ENCODE measurements at regions not wholly inside any gene's neighbourhood (a gene's known extent, or its start where the extent isn't known, plus 50 kb on each side); places are given as distances from the start of the nearest gene placed in this dataset.

DNA sequence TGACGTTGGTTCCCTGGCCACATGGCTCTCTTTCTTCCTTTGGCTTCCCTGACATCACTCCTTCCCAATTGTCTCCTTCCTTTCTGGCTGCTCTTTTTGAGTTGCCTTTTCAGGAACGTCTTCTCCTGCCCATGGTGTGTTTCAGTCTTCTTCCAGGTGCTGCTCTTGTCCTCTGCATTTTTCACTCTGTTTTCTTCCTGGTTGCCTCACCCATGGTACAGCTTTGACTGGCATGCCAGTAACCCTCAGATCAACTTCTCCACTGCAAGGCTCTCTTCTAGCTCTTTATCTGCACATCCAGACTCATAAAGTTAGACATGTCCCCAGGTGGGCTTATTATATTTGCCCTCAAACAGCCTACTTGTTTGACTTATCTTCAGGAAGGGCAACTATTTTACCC, 91.0 kb upstream of the ANKH start:
- Histone ChIP-seq H3K4me1 (ENCODE audit: control insufficient read depth in 2 of 2, insufficient read depth in 2 of 2, low read length in 2 of 2) (no peaks in the 10 kb centered on the region), H3K9me3 (ENCODE audit: control insufficient read depth in 2 of 2, insufficient read depth in 1 of 2, low read length in 1 of 2) (no peaks in the 10 kb centered on the region), H3K4me3 (ENCODE audit: low read length in 2 of 2) (no peak overlapping the region), H3K27me3 (ENCODE audit: control insufficient read depth in 2 of 2, insufficient read depth in 1 of 2, low read length in 1 of 2) (no peaks in the 10 kb centered on the region), H3K36me3 (ENCODE audit: control insufficient read depth in 2 of 2, insufficient read depth in 2 of 2, low read length in 1 of 2) (no peaks in the 10 kb centered on the region), H3K27ac (ENCODE audit: low read depth in 1 of 2, low read length in 1 of 2) (no peak overlapping the region)
- DNase-seq (ENCODE audit: low read depth in 6 of 9, low spot score in 9 of 9), result no peak
- WGBS, result 96% methylated on average over 2 of the region's 2 CpGs

DNA sequence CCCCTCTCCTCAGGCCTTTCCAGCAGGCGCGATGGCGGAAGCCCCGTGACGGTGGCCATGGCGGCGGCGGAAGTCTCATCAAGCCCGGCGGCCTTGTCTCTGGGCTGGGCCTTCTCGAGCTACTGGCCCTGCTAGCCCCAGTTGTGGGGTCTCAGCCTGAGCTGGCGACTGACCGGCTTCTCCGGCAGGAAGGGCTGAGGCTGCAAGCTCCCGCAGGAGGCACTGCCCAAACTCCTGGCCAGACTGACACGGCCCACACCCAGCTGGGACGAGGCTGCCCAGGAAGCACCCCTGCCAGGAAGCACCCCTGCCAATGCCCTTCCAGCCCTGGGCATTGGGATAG, 88.5 kb upstream of the ANKH start:
- Histone ChIP-seq H3K27ac (ENCODE audit: low read depth in 1 of 2, low read length in 1 of 2) (no peak overlapping the region), H3K4me3 (ENCODE audit: low read length in 2 of 2) (no peak overlapping the region), H3K4me1 (ENCODE audit: control insufficient read depth in 2 of 2, insufficient read depth in 2 of 2, low read length in 2 of 2) (no peaks in the 10 kb centered on the region), H3K9me3 (ENCODE audit: control insufficient read depth in 2 of 2, insufficient read depth in 1 of 2, low read length in 1 of 2) (no peaks in the 10 kb centered on the region), H3K36me3 (ENCODE audit: control insufficient read depth in 2 of 2, insufficient read depth in 2 of 2, low read length in 1 of 2) (no peaks in the 10 kb centered on the region), H3K27me3 (ENCODE audit: control insufficient read depth in 2 of 2, insufficient read depth in 1 of 2, low read length in 1 of 2) (no peaks in the 10 kb centered on the region)
- WGBS, result 95% methylated on average over 17 of the region's 17 CpGs
- no peak for DNase-seq (ENCODE audit: low read depth in 6 of 9, low spot score in 9 of 9)

DNA sequence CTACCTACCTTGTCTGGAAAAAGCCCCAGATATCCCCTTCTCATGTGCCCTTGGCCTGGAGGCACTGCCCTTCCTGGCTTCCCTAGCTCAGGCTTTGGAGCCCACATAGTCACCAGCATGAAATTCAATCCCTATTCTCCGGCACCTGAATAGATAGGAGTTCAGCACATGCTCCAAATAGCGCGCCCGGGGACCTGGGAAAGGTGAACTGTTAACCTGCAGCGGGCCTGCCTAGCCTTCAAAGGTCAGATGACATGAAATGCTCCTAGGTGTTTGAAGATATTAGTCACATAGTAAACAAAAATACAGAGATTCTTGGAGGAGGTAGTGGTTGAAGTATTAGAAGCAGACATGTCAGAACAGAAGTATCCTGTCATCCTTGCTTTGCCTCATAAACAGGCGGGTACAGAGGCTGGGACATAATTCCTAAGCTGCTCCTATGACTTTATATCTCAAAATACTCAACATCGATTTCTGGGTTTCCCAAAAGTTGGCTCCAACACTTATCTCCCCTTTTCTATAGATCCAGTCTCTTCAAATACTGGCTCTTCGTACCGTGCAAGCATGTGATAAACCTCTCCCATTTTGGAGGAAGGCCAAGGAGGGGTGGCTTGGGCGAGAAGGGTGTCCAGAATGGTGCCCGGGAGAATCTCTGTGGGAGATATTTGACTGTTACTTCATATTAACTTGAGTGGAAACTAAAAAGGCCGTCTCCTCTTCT, 88.0 kb upstream of the ANKH start:
- 89% methylated on average over 12 of the region's 12 CpGs for WGBS

DNA sequence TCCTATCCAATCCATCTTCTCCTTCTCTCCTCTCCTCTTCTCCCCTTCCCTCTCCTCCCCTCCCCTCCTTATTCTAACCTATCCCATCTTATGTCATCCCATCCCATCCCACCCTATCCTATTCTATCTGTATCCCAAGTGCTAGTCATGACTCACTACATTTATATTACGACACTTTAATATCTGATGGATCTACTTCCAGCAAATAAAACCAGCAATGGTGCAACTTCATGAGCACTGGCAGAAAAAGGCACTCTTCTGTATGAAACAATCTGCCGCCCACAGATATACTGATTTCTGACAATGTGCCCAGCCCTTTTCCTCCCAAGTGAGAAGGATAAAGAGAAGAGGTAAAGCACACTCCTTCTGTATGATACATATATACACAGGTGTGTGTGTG, 86.6 kb upstream of the ANKH start:
- DNase-seq (ENCODE audit: low read depth in 6 of 9, low spot score in 9 of 9), result no peak
- no peaks in the 10 kb centered on the region for H3K27me3 ChIP-seq (ENCODE audit: control insufficient read depth in 2 of 2, insufficient read depth in 1 of 2, low read length in 1 of 2)
- H3K4me3 ChIP-seq (ENCODE audit: low read length in 2 of 2), result no peak overlapping the region
- no peaks in the 10 kb centered on the region for H3K4me1 ChIP-seq (ENCODE audit: control insufficient read depth in 2 of 2, insufficient read depth in 2 of 2, low read length in 2 of 2)
- H3K9me3 ChIP-seq (ENCODE audit: control insufficient read depth in 2 of 2, insufficient read depth in 1 of 2, low read length in 1 of 2), result no peaks in the 10 kb centered on the region
- 94% methylated on average over 2 of the region's 2 CpGs for WGBS
- H3K36me3 ChIP-seq (ENCODE audit: control insufficient read depth in 2 of 2, insufficient read depth in 2 of 2, low read length in 1 of 2), result no peaks in the 10 kb centered on the region
- H3K27ac ChIP-seq (ENCODE audit: low read depth in 1 of 2, low read length in 1 of 2), result no peak overlapping the region

More for the DNA sequence above, 88.0 kb upstream of the ANKH start:
- no peaks in the 10 kb centered on the region for H3K27me3 ChIP-seq (ENCODE audit: control insufficient read depth in 2 of 2, insufficient read depth in 1 of 2, low read length in 1 of 2)
- DNase-seq (ENCODE audit: low read depth in 6 of 9, low spot score in 9 of 9), result no peak
- no peak overlapping the region for H3K4me3 ChIP-seq (ENCODE audit: low read length in 2 of 2)
- no peaks in the 10 kb centered on the region for H3K4me1 ChIP-seq (ENCODE audit: control insufficient read depth in 2 of 2, insufficient read depth in 2 of 2, low read length in 2 of 2)
- H3K27ac ChIP-seq (ENCODE audit: low read depth in 1 of 2, low read length in 1 of 2), result no peak overlapping the region
- H3K36me3 ChIP-seq (ENCODE audit: control insufficient read depth in 2 of 2, insufficient read depth in 2 of 2, low read length in 1 of 2), result no peaks in the 10 kb centered on the region
- no peaks in the 10 kb centered on the region for H3K9me3 ChIP-seq (ENCODE audit: control insufficient read depth in 2 of 2, insufficient read depth in 1 of 2, low read length in 1 of 2)

DNA sequence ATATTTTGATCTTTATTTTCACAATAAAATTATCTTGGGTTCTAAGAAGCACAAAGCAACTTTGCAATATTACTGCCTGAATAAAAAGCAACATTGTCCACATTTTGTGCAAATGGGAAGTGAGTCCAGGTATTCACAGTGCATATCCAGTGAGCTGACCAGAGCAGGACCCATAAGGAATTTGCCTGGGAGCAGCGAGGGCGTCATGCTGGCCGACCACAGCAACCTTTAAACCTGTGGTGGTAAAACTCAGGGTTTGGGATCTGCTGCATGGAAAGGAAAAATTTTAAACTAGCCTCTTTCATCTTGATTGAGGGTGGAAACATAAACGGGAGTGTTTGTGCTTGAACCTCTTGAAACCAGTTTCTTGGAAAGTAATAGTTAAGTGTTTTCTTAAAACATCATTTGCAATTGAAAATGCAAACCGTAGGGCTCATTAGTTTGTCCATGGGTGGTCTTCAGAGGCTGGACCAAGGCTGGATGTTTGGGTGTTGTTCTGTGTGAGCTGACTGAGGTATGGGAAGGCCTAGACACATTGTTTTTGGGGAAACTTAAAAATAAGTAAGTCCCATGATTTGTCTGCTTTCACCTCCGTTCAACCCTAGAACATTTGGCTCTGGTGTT, 85.0 kb upstream of the ANKH start:
- Histone ChIP-seq H3K27me3 (ENCODE audit: control insufficient read depth in 2 of 2, insufficient read depth in 1 of 2, low read length in 1 of 2) (no peaks in the 10 kb centered on the region), H3K9me3 (ENCODE audit: control insufficient read depth in 2 of 2, insufficient read depth in 1 of 2, low read length in 1 of 2) (no peaks in the 10 kb centered on the region), H3K27ac (ENCODE audit: low read depth in 1 of 2, low read length in 1 of 2) (no peak overlapping the region), H3K4me3 (ENCODE audit: low read length in 2 of 2) (no peak overlapping the region), H3K36me3 (ENCODE audit: control insufficient read depth in 2 of 2, insufficient read depth in 2 of 2, low read length in 1 of 2) (no peaks in the 10 kb centered on the region), H3K4me1 (ENCODE audit: control insufficient read depth in 2 of 2, insufficient read depth in 2 of 2, low read length in 2 of 2) (no peaks in the 10 kb centered on the region)
- DNase-seq (ENCODE audit: low read depth in 6 of 9, low spot score in 9 of 9), result no peak
- WGBS, result 96% methylated on average over 6 of the region's 6 CpGs

DNA sequence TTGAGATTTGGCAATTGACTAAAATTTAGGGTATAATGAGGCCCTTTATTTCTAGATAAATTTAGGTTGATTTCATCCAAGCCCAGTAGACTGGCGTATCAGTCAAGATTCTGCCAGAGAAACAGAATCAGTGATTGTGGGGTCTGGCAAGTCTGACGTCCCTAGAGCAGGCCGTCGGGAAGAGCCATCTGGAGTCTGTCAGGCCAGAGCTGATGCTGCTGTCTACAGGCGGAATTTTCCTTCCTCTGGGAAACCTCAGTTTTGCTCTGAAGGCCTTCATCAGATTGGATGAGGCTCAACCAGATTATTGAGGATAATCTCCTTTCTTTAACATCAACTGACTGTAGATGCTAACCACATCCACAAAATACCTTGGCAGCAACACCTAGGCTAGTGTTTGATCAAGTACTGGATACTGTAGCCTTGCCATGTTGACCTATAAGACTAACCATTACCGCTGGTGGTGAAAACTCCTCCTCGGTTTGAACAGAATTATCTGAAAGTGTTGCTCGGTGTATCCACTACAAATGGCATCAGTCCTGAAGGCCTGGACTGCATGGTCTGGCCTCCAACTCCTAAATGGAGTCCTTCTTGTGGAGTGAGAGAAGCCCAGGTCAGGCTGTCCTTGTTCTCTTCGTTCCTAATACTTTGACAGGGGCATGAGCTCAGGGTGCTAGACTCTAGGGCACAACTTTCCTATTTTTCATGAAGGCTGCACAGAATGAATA, 83.2 kb upstream of the ANKH start:
- no peaks in the 10 kb centered on the region for H3K27me3 ChIP-seq (ENCODE audit: control insufficient read depth in 2 of 2, insufficient read depth in 1 of 2, low read length in 1 of 2)
- DNase-seq (ENCODE audit: low read depth in 6 of 9, low spot score in 9 of 9), result no peak
- no peak overlapping the region for H3K27ac ChIP-seq (ENCODE audit: low read depth in 1 of 2, low read length in 1 of 2)
- no peaks in the 10 kb centered on the region for H3K4me1 ChIP-seq (ENCODE audit: control insufficient read depth in 2 of 2, insufficient read depth in 2 of 2, low read length in 2 of 2)
- 98% methylated on average over 9 of the region's 9 CpGs for WGBS
- H3K4me3 ChIP-seq (ENCODE audit: low read length in 2 of 2), result no peak overlapping the region
- H3K36me3 ChIP-seq (ENCODE audit: control insufficient read depth in 2 of 2, insufficient read depth in 2 of 2, low read length in 1 of 2), result no peaks in the 10 kb centered on the region
- no peaks in the 10 kb centered on the region for H3K9me3 ChIP-seq (ENCODE audit: control insufficient read depth in 2 of 2, insufficient read depth in 1 of 2, low read length in 1 of 2)

DNA sequence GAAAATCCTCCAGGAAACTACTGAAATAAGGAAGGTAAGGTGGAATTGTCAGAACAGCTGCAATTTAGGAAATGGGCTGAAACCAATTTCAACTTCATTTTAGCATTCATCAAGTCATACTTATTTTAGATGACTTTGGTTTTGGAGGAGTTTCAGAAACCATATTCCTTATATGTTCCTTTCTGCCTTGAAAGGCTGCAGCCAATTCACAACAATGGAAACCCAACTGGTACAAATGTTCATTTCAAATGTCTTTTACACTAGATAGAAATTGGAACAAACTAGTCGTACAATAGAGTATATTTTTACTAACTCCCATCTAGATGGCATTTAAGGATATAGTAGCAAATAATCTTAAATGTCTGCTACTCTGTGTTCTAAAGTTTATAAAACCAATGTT, 82.6 kb upstream of the ANKH start:
- no peaks in the 10 kb centered on the region for H3K4me1 ChIP-seq (ENCODE audit: control insufficient read depth in 2 of 2, insufficient read depth in 2 of 2, low read length in 2 of 2)
- no peak overlapping the region for H3K27ac ChIP-seq (ENCODE audit: low read depth in 1 of 2, low read length in 1 of 2)
- no peak overlapping the region for H3K4me3 ChIP-seq (ENCODE audit: low read length in 2 of 2)
- H3K36me3 ChIP-seq (ENCODE audit: control insufficient read depth in 2 of 2, insufficient read depth in 2 of 2, low read length in 1 of 2), result no peaks in the 10 kb centered on the region
- 100% methylated on average over 1 of the region's 1 CpG for WGBS
- H3K27me3 ChIP-seq (ENCODE audit: control insufficient read depth in 2 of 2, insufficient read depth in 1 of 2, low read length in 1 of 2), result no peaks in the 10 kb centered on the region
- H3K9me3 ChIP-seq (ENCODE audit: control insufficient read depth in 2 of 2, insufficient read depth in 1 of 2, low read length in 1 of 2), result no peaks in the 10 kb centered on the region
- DNase-seq (ENCODE audit: low read depth in 6 of 9, low spot score in 9 of 9), result no peak

DNA sequence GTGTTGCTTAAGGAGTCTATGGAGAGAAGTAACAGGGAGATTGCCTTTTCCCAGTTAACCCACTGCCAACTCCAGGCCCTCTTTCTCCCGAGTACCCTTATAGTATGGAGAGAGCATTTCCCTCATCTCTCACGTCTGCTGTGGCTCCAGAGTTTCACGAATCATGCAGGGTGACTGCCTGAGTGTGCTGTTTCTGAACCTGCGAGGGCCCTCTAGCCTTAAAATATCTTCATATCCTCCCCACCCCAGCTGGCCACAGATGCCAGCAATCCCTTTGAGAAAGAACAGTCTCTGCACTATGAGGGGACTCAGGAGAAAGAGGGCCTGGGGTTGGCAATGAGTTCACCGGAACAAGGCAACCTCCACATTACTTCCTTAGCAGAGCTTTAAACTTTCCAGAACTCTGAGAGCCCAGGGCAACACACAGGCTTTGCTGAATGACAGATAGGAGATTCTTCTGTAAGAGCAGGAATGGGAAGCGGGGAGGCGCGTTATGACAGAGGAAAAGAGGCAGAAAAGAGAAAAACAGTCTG, 81.6 kb upstream of the ANKH start:
- Histone ChIP-seq H3K9me3 (ENCODE audit: control insufficient read depth in 2 of 2, insufficient read depth in 1 of 2, low read length in 1 of 2) (no peaks in the 10 kb centered on the region), H3K4me3 (ENCODE audit: low read length in 2 of 2) (no peak overlapping the region), H3K27ac (ENCODE audit: low read depth in 1 of 2, low read length in 1 of 2) (no peak overlapping the region), H3K36me3 (ENCODE audit: control insufficient read depth in 2 of 2, insufficient read depth in 2 of 2, low read length in 1 of 2) (no peaks in the 10 kb centered on the region), H3K4me1 (ENCODE audit: control insufficient read depth in 2 of 2, insufficient read depth in 2 of 2, low read length in 2 of 2) (no peaks in the 10 kb centered on the region), H3K27me3 (ENCODE audit: control insufficient read depth in 2 of 2, insufficient read depth in 1 of 2, low read length in 1 of 2) (no peaks in the 10 kb centered on the region)
- WGBS, result 96% methylated on average over 8 of the region's 8 CpGs
- DNase-seq (ENCODE audit: low read depth in 6 of 9, low spot score in 9 of 9), result no peak

DNA sequence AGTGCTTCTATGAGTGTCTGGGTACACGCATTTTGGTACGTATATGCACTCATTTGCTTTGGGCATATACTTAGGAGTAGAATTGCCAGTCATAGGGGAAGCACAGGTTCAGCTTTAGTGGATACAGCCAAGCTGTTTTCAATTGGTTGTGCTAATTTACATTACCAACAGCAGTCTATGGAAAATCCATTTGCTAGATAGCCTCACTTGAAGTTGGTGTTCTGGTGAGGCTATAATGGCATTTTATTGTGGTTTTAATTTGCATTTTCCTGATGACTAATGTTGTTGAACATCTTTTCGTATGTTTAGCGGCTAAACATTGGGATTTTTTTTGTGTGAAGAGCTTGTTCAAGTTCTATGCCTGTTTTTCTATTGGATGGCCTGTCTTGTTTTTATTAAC, 76.8 kb upstream of the ANKH start:
- Histone ChIP-seq H3K36me3 (ENCODE audit: control insufficient read depth in 2 of 2, insufficient read depth in 2 of 2, low read length in 1 of 2) (no peaks in the 10 kb centered on the region), H3K9me3 (ENCODE audit: control insufficient read depth in 2 of 2, insufficient read depth in 1 of 2, low read length in 1 of 2) (no peaks in the 10 kb centered on the region), H3K4me1 (ENCODE audit: control insufficient read depth in 2 of 2, insufficient read depth in 2 of 2, low read length in 2 of 2) (no peaks in the 10 kb centered on the region), H3K27me3 (ENCODE audit: control insufficient read depth in 2 of 2, insufficient read depth in 1 of 2, low read length in 1 of 2) (no peaks in the 10 kb centered on the region), H3K4me3 (ENCODE audit: low read length in 2 of 2) (no peak overlapping the region), H3K27ac (ENCODE audit: low read depth in 1 of 2, low read length in 1 of 2) (no peak overlapping the region)
- no peak for DNase-seq (ENCODE audit: low read depth in 6 of 9, low spot score in 9 of 9)
- WGBS, result 98% methylated on average over 4 of the region's 4 CpGs

All from thymus (tissue), 11 donors.